GM10266 (cell line): ENCODE measurements at regions not wholly inside any gene's neighbourhood (a gene's known extent, or its start where the extent isn't known, plus 50 kb on each side); places are given as distances from the start of the nearest gene placed in this dataset.

Experiments
- DNase-seq: peaks from one replicate; pipeline ENCODE4 v3.0.0; 2012; ENCODE audit errors: extremely low spot score
- CTCF ChIP-seq: IDR thresholded peaks from 2 replicates; pipeline ENCODE4 v1.5.1; 2012; ENCODE audit warnings: mild to moderate bottlenecking, low read depth; ENCODE audit not compliant: control insufficient read depth, insufficient read depth; ENCODE audit errors: missing control alignments

- DNase-seq: no peak
- TF ChIP-seq CTCF: no peak
Observed at GRCh38 chr13:78487707-78488106, 115.6 kb downstream of the POU4F1 start.

GRCh38 chr13:78485803-78486202 lies 117.5 kb downstream of the POU4F1 start:
- no peak for DNase-seq
- no peak for TF ChIP-seq CTCF

GRCh38 chr13:78478183-78478582 lies 125.2 kb downstream of the POU4F1 start:
- no peak for DNase-seq
- no peak for TF ChIP-seq CTCF

- DNase-seq: no peak
- TF ChIP-seq CTCF: no peak
Observed at GRCh38 chr13:78476910-78477309, 126.4 kb downstream of the POU4F1 start.

- TF ChIP-seq CTCF: no peak
- no peak for DNase-seq
Observed at GRCh38 chr13:78468621-78469020, 134.7 kb downstream of the POU4F1 start.

- no peak for TF ChIP-seq CTCF
- no peak for DNase-seq
Observed at GRCh38 chr13:78465250-78465649, 138.1 kb downstream of the POU4F1 start.

GRCh38 chr13:78460176-78460575 lies 143.2 kb downstream of the POU4F1 start:
- no peak for DNase-seq
- TF ChIP-seq CTCF: no peak

- DNase-seq: no peak
- TF ChIP-seq CTCF: no peak
Observed at GRCh38 chr13:78443839-78444238, 159.5 kb downstream of the POU4F1 start.
